ENCODE measurements at regions not wholly inside any gene's neighbourhood (a gene's known extent, or its start where the extent isn't known, plus 50 kb on each side); places are given as distances from the start of the nearest gene placed in this dataset.

- WGBS, 2 donors = 64 to 84% methylated on average over 7 of the region's 7 CpGs
- Histone ChIP-seq H3K36me3 (no peaks in the 10 kb centered on the region), H3K27ac (no peak overlapping the region), H3K4me3 (no peak overlapping the region), H3K27me3 (peaks cover 0 to 5% (median 0%) of the 10 kb centered on the region in 4 donors), H3K4me1 (no peaks in the 10 kb centered on the region), H3K9me3 (no peaks in the 10 kb centered on the region)
- TF ChIP-seq, protein P1, sequence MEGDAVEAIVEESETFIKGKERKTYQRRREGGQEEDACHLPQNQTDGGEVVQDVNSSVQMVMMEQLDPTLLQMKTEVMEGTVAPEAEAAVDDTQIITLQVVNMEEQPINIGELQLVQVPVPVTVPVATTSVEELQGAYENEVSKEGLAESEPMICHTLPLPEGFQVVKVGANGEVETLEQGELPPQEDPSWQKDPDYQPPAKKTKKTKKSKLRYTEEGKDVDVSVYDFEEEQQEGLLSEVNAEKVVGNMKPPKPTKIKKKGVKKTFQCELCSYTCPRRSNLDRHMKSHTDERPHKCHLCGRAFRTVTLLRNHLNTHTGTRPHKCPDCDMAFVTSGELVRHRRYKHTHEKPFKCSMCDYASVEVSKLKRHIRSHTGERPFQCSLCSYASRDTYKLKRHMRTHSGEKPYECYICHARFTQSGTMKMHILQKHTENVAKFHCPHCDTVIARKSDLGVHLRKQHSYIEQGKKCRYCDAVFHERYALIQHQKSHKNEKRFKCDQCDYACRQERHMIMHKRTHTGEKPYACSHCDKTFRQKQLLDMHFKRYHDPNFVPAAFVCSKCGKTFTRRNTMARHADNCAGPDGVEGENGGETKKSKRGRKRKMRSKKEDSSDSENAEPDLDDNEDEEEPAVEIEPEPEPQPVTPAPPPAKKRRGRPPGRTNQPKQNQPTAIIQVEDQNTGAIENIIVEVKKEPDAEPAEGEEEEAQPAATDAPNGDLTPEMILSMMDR (IDR thresholded peaks at IDR 0.05) = no peak
- no peak for TF ChIP-seq POLR2A (IDR thresholded peaks at IDR 0.05)
- intact Hi-C loops (cut with DNase I) = no loop called here
- no peak for DNase-seq
Measured at GRCh38 chr13:99691552-99691951, 190.3 kb downstream of the TM9SF2 start.

GRCh38 chr13:99690426-99691174 is 189.3 kb downstream of the TM9SF2 start:
- H3K4me1 ChIP-seq = no peaks in the 10 kb centered on the region
- TF ChIP-seq POLR2A (IDR thresholded peaks at IDR 0.05) = no peak
- no peak for DNase-seq
- peaks cover 0 to 5% (median 0%) of the 10 kb centered on the region in 4 donors for H3K27me3 ChIP-seq
- no peak overlapping the region for H3K4me3 ChIP-seq
- 76 to 85% methylated on average over 9 of the region's 9 CpGs for WGBS, 2 donors
- H3K27ac ChIP-seq = no peak overlapping the region
- H3K9me3 ChIP-seq = no peaks in the 10 kb centered on the region
- no peaks in the 10 kb centered on the region for H3K36me3 ChIP-seq
- intact Hi-C loops (cut with DNase I) = no loop called here

- no peak for DNase-seq
- no peak overlapping the region for H3K4me3 ChIP-seq
- H3K36me3 ChIP-seq = no peaks in the 10 kb centered on the region
- no peaks in the 10 kb centered on the region for H3K4me1 ChIP-seq
- intact Hi-C loops (cut with DNase I) = no loop called here
- TF ChIP-seq, protein P1 (IDR thresholded peaks at IDR 0.05) = no peak
- TF ChIP-seq POLR2A (IDR thresholded peaks at IDR 0.05) = no peak
- H3K27ac ChIP-seq = no peak overlapping the region
- H3K27me3 ChIP-seq = peaks cover 0 to 5% (median 0%) of the 10 kb centered on the region in 4 donors
- H3K9me3 ChIP-seq = no peaks in the 10 kb centered on the region
- 90 to 92% methylated on average over 6 of the region's 6 CpGs for WGBS, 2 donors
Measured at GRCh38 chr13:99689955-99690354, 188.7 kb downstream of the TM9SF2 start.

DNA sequence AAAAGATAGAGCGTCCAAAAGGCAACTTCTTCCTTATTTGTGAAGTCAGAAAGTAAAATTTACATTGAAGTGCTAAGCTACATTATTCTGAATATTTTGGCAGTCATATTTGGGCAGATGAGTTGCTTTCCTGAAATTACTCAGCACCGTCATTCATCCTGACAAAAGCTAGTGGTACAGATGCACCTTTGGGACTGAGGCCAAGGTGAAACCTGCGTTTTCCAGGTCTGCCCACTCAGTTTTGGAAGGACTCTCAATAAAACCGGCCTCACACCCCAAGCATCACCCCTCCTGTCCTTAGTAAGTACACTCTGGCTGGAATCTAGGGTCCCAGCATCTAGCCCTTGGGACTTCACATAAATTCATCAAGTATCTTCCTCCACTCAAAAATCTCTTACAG is 187.5 kb downstream of the TM9SF2 start:
- intact Hi-C loops (cut with DNase I) = no loop called here
- 43 to 54% methylated on average over 4 of the region's 4 CpGs for WGBS, 2 donors
- DNase-seq = no peak
- Histone ChIP-seq H3K9me3 (no peaks in the 10 kb centered on the region), H3K36me3 (no peaks in the 10 kb centered on the region), H3K4me3 (no peak overlapping the region), H3K27ac (no peak overlapping the region), H3K4me1 (no peaks in the 10 kb centered on the region), H3K27me3 (peaks cover 0 to 5% (median 0%) of the 10 kb centered on the region in 4 donors)
- no peak for TF ChIP-seq POLR2A (IDR thresholded peaks at IDR 0.05)
- TF ChIP-seq, protein P1 (IDR thresholded peaks at IDR 0.05) = no peak

DNA sequence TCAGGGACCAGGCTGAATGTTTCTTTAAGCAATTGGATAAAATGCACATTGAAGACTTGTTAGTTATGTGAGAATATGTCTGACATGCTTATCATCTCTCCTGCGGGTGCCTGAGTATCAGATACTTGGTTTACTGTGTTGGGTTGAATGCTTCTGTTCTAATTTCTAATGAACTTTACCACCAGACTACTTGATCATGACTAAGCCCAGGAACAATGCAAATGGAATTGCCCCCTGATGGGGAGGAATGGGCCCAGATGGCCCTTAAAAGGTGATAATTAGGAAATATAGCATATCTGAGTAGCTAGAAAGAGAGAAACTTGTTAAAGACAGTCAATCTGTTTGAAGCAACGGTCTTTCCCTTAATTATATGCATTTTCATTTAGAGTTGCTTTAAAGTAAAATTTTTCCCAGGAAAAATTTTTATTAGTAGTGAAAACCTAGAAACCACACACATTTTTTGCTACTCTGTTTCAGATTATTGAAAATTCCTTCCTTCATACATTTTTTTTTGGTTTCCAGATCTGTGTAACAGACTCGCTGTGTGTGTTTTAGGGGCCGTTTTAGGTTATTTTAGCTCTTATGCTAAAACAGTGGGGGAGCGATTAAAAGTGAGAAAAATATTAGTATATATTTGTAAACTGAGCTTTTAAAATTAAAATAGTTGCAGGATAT is 186.6 kb downstream of the TM9SF2 start:
- DNase-seq = no peak

More for the DNA sequence above, 186.6 kb downstream of the TM9SF2 start:
- Histone ChIP-seq H3K9me3 (no peaks in the 10 kb centered on the region), H3K27me3 (peaks cover 0 to 5% (median 0%) of the 10 kb centered on the region in 4 donors), H3K27ac (no peak overlapping the region), H3K36me3 (no peaks in the 10 kb centered on the region), H3K4me1 (no peaks in the 10 kb centered on the region), H3K4me3 (no peak overlapping the region)
- 94 to 95% methylated on average over 5 of the region's 5 CpGs for WGBS, 2 donors
- intact Hi-C loops (cut with DNase I) = no loop called here
- no peak for TF ChIP-seq POLR2A (IDR thresholded peaks at IDR 0.05)
- TF ChIP-seq, protein P1 (IDR thresholded peaks at IDR 0.05) = no peak
